ENCODE measurements at regions not wholly inside any gene's neighbourhood (a gene's known extent, or its start where the extent isn't known, plus 50 kb on each side); places are given as distances from the start of the nearest gene placed in this dataset.
"Not testable (repeated sequence)": the region's sequence is repeated elsewhere in the genome, so short reads cannot be mapped to it uniquely, and the experiment has no call there.

GRCh38 chr1:224539971-224540370, 76.1 kb upstream of the CNIH3 start:
- no peak for FAIRE-seq

- no peak for FAIRE-seq
Observed at GRCh38 chr1:224540535-224540934, 75.6 kb upstream of the CNIH3 start.

GRCh38 chr1:224541072-224541790, 74.9 kb upstream of the CNIH3 start:
- no peak for FAIRE-seq

- no peak for FAIRE-seq
Observed at GRCh38 chr1:224541901-224542630, 74.1 kb upstream of the CNIH3 start.

GRCh38 chr1:224542783-224543440, 73.2 kb upstream of the CNIH3 start:
- no peak for FAIRE-seq

GRCh38 chr1:224543453-224543852, 72.7 kb upstream of the CNIH3 start:
- no peak for FAIRE-seq

GRCh38 chr1:224544346-224545110, 71.6 kb upstream of the CNIH3 start:
- no peak for FAIRE-seq

GRCh38 chr1:224545571-224545970, 70.5 kb upstream of the CNIH3 start:
- FAIRE-seq, result no peak

GRCh38 chr1:224548676-224549075, 67.4 kb upstream of the CNIH3 start:
- no peak for FAIRE-seq

GRCh38 chr1:224551189-224551588, 64.9 kb upstream of the CNIH3 start:
- FAIRE-seq, result not testable (repeated sequence)

- FAIRE-seq, result no peak
Observed at GRCh38 chr1:224554056-224554455, 62.1 kb upstream of the CNIH3 start.

GRCh38 chr1:224554620-224555259, 61.4 kb upstream of the CNIH3 start:
- FAIRE-seq, result no peak

- FAIRE-seq, result no peak
Observed at GRCh38 chr1:224558904-224559303, 57.2 kb upstream of the CNIH3 start.

- FAIRE-seq, result no peak
Observed at GRCh38 chr1:224559981-224560728, 56.0 kb upstream of the CNIH3 start.

- FAIRE-seq, result not testable (repeated sequence)
Observed at GRCh38 chr1:224562881-224563280, 53.2 kb upstream of the CNIH3 start.

- FAIRE-seq, result no peak
Observed at GRCh38 chr1:224563666-224564065, 52.5 kb upstream of the CNIH3 start.

- no peak for FAIRE-seq
Observed at GRCh38 chr1:224564454-224565084, 51.5 kb upstream of the CNIH3 start.

GRCh38 chr1:224565186-224565585, 50.9 kb upstream of the CNIH3 start:
- no peak for FAIRE-seq

- no peak for FAIRE-seq
Observed at GRCh38 chr1:224565611-224566406, 50.3 kb upstream of the CNIH3 start.

All from TTC549 (cell line).